GM18508 (cell line): ENCODE measurements at regions not wholly inside any gene's neighbourhood (a gene's known extent, or its start where the extent isn't known, plus 50 kb on each side); places are given as distances from the start of the nearest gene placed in this dataset.

Experiments
- ATAC-seq: cut with Tn5 transposase; IDR thresholded peaks from one replicate; pipeline ENCODE4 v1.9.1; 2021; ENCODE audit warnings: moderate number of reproducible peaks; ENCODE audit not compliant: insufficient read depth, unreplicated experiment

DNA sequence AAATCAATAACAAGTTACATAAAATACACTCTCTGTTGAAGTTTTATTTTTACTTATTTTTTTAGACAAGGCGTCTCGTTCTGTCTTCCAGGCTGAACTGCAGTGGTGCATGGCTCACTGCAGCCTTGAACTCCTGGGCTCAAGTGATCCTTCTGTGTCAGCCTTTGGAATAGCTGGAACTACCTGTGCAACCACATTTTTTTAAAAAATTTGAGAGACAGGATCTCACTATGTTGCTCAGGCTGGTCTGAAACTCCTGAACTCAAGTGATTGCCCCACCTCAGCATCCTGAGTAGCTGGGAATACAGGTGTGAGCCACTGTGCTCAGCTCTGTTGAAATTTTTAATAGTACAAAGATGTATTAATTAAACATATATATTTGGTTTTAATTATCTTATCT, 614.3 kb upstream of the ARRDC4 start:
- no peak for ATAC-seq

DNA sequence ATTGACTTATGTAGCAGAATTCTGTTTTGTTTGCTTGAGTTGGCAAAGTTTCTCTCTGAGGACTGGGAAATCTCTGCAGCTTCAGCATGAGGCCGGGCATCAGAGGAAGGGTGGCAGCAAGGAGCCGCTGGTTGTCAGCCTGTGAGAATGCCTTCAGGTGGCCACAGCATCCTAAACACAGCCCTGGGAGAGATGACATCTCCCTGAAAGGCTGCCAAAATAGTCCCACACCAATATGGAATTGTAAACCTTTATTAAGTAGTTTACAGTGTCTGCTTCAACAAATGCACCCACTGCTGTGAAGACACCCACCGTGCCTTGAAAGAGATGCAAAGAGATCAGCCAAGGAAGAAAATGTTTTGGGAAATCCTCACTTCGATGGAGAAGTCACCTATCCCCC, 609.7 kb upstream of the ARRDC4 start:
- ATAC-seq = no peak

DNA sequence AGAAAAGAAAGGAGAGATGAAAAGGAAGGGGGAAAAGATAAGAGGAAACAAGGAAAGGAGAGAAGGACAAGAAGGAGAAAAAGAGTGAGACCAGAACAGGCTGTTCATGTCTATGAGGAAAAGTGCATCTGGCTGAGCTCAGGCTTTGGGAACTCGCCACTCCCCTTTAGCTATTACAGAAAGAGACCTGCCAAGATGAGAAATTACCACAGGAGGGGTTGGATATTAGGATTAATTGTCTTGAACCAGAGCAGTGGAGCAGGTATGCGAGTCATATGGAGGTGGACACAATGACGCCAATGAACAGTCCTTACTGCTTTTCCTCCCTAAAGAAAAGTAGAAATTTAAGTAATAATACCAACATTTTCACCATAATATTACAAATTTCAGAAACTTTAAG, 577.0 kb upstream of the ARRDC4 start:
- no peak for ATAC-seq

DNA sequence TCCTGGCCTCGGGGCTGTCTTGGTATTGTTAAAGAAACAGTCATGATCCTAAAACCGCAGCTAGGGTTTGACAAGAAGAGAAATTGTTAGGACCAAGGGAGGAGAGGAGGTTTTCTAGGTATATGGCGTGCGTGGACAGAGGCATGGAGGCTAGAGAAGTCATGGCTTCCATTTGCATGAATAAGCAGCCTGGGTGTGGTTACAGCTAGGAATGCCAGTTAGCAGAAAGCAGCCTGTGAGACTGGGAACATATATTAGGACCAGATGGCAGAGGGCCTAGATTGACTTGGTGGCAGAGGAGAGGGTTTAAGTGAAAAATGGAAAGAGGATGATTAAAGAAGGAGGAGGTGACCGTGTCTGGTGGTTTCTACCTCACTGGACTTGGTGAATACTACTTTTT, 573.6 kb upstream of the ARRDC4 start:
- ATAC-seq = no peak

DNA sequence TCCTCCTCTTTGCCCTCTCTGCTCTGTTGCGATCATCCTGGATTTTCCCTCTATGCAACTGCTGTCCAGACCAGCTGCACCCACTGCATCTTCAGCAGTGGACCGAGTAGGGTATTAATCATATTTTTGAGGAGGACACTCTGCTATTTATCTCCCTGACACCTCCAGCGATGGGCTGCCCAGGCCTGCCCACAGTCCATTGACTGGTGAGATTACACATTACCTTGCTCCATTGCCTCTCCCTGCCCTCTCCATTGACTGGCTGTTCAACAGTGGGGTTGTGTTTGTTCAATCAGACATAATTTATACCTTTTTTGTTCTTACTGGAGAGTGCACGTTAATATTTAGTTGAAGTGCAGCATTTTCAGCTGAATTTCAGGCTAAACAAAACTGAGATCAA, 559.3 kb upstream of the ARRDC4 start:
- no peak for ATAC-seq

DNA sequence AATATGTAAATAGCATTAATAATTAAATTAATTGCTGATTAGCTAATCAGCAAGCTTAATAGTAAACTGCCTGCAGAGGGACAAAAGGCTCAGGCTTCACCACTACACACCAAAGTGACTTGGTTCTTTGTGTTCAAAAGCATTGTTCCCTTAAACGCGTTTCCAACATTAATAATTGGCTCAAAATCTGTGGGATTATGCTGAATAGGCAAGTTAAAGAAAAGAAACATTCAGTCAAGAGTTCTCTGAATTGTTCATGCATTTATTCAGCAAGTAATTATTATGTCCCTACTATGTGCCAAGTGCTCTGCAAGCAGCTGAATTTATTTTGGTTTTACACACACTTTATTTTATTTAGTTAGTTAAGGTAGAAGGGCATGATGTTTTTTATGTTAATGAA, 558.5 kb upstream of the ARRDC4 start:
- ATAC-seq = no peak

DNA sequence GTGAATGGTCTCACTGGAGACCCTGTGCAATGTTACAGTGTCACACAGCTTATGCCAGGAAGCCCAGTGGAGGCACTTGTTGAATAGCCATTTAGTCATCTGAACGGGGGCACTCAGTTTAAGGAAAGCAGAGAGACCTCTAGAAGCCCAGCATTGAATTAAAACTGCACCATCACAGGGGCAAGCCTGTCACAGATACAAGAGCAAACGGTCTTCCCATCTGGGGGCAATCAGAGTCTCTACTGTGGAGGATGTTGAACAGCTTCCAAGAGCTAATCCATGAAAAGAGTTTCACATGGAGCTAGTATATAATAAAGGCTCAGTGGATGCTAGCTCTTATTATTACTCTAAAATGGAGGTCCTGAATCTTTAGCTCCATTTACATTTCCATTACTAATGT, 553.7 kb upstream of the ARRDC4 start:
- ATAC-seq = no peak

DNA sequence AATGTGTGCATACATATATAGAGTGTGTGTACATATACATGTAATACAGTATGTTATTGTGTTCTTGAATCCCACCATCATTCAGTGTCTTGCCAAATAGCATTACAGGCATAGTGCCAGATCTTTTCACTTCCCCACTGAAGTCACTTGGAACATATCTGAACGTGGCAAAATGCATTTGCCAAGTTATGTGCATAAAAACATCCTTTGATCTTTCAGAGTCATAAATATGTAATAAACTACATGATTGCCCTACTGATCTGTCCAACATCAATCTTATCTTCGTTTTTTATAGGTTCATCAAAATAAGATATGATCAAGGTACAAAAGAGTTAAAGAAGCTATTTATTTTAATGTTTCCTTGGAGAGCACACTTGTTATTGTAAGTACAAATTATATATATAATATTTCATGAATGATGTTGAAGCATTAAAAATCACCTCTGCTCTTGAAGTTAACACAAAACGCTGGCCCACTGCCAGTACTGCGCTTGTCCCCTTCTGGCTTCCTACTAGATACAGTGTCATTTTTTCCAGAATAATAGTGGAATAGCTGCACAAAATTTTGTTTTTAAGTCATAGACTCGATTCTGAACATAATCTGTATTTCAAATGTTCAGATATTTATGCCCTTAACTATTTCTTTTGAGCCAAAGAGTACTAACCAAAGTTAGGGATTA, 549.5 kb upstream of the ARRDC4 start:
- no peak for ATAC-seq

DNA sequence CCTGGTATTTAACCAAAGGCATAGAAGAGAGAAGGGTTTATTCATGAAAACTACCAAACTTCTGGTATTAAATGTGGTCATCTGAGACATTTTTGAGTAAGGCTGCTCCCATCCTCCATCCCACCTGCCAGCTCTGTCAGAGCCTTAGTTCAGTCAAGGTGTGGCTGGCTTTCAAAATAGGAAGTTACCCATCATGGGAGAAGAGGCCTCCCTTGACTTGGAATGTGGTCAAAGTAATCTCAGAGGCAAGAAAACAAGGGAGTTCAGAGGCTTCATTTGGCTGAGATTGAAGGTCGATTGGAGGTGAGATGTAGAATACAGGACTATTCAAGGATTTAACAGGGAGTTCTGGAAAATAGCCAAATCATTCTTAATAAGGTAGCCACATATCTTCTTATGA, 540.4 kb upstream of the ARRDC4 start:
- no peak for ATAC-seq

DNA sequence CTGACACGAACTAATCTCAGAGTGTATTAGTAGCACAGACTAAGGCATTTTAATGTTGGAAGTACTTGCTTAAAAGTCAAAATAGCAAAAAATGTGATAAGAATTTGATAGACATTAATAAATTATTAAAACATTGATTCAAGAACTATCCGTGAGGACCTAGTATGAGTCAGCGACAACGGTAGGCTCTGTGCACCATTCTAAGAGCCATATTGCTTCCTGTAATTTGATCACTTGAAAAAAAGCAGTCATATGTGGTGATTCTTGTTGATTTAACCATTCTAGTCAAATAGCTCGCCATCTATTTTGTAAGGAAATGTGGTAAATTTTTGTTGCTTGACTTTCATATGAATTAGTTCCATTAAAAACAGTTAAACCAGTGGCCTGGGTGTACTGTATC, 534.9 kb upstream of the ARRDC4 start:
- no peak for ATAC-seq

DNA sequence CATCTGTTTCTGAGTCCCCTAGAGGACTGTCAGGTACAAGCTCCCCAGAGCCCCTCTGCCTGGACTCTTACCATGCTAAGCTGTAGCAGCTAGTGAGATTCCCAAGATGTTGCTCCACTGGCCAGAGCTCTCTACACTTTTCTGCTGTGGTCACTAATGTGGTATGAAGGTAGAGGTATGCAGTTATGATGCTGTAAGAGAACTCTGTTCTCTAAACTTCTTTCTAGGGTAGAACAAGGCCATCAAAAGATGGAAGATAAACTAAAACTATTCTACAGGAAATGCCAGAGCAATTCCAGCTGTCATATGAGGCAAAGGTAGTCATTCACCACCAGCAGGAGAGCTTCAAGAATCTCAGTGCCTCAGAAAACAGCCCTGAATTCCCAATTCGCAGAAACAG, 517.4 kb upstream of the ARRDC4 start:
- no peak for ATAC-seq

DNA sequence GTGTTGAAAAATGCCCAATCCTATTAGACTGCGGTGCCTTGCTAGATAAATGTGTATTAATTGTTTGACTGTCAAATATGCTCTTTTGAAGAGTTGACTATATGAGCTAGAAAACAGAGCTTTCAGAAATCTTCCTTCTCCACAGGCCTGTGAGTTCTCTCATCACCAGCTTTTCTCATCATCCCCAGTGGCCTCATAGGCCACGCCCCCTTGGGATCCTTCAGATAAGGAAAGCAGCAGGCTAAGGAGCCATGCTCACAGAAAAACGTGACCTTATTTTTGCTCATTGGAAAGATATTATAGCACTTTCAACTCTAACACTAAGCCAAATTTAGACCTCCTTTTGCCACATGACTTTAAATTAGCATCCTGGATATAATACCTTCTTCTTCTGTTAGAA, 514.4 kb upstream of the ARRDC4 start:
- ATAC-seq = no peak

DNA sequence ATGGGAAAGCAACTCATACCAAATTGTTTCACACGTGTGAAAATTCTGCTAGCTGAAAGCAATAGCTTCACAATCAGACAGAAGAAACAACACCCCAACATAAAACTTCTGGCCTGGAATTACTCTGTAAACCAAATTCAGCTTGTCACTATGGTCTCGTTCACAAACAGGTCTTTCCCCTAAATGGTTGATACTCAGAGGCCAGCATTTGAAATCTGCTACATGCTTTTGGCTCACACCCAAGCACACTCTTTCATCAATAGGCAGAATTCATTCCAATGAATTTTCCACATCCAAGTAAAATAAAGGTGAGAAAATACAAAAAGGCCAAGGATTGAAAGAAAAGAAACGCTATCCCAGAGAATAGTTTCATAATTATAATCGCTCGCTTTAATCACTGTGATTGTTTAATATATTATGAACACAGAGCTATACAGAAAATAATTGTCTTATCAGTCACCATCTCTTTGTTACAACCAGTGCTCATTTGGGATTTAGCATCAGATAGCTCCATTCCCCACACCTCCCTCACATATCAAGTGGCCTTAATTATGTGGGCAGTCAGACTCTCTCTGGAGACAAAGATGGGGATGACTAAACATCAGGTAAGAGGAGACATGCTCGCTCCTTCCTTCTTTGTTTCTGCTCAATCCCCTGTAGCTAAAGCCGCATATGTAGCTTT, 503.8 kb upstream of the ARRDC4 start:
- no peak for ATAC-seq

DNA sequence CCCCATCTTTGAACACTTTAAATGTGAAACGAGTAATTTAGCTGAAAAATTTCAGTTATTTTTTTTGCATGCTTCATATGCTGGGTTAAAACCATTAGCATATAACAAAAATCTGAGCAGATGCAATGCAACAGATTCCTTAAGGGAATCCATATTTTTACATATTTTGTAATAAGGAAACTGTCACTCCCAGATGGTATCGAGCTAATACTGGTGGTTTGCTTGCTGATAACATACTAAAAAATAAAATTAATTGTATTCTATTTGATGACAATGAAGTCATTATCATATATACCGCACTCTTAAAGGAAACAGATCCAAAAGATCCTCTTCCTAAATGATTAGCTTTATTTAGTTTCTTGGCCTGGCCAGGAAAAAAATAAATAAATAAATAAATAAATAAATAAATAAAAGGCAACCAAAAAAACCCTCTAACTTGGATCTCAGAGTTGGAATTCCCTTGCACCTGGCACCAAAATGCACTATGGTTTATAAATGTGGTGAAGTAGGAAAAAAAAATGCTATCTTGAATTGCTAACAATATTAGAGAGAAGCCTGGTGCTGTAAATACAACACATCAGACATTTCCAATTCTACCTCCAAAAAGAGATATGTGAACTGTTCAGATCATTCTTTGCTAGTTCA, 503.2 kb upstream of the ARRDC4 start:
- ATAC-seq = no peak

DNA sequence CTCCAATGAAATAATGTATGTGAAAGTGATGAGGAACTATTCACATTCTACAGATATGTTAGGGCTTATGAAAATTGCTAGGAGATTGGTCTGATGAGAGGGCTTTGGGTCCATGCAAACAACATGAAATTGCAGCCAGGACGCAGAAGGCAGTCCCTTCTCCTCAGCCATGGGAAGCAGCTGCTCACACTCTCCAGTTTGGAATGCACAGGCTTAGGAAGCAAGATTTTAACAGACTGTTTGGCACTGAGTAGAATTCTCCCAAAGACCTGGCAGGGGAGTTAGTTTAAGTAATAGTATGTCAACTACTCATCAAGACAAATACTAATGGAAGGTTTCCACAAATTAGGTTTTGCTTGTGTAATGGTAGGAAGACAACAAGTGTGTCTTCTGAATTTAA, 500.7 kb upstream of the ARRDC4 start:
- ATAC-seq = no peak

DNA sequence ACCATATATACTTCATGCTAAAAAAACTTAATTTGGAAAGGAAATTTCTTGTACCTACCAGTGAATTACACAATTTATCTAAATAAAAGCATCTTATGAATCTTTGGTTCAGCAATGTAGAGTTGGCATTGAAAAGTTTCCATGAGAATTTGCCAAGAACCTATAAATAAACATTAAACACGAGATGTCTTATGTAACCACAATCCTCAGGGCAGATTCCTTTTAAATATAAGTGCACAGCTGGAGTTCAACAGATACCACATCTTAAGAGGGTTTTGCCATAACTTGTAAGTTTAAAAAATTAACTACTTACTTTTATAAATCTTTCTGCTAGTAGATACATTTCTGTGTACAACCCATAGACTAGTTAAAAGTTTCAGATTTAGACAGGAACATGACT, 499.3 kb upstream of the ARRDC4 start:
- no peak for ATAC-seq

DNA sequence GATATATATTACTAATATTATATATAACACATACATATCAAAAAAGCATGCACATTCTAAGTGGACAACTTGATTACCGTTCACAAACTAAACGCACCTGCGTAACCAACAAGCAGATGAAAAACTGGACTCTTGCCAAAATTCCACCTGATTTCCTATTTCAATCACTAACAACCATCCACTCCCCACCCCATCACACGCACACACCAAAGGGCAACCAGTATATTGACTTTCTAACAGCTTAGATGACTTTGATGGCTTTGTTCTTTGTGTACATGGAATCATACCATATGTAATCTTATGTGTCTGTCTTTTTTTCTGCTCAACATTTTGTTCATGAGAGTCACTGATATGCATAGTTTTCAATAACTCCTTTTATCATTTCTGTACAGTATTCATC, 496.8 kb upstream of the ARRDC4 start:
- no peak for ATAC-seq

DNA sequence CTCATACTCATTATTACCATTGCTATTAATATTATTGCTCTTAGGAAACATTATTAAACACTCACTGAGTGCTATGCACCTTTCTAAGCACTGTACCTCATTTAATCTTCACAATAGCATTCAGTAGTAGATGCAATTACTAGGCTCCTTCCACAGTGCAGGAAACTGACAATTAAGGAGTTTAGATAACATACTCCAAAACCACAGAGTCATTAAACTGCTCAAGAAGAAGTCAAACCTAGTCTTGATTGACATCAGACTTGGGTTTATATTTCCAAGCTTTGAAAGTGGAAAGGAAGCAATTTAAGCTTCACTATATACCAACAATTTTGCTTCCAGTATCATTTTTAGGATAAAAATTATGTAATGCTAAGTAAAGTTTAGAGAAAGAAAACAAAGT, 490.1 kb upstream of the ARRDC4 start:
- ATAC-seq = no peak

DNA sequence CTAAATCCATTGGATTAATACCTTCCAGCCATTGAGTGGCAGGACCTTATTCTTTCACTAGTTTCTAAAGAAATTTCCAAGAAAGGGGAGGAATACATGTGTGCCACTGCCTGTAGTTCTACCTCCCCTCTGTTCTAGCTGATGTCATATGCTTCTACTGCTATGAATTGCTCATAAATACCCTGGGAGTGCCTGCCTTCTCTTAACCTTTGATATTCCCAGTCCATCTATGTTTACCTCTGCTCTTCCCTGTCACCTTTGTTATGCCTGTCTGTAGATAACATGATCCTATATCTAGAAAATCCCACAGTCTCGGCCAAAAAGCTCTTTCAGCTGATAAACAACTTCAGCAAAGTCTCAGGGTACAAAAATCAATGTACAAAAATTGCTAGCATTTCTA, 486.9 kb upstream of the ARRDC4 start:
- no peak for ATAC-seq

DNA sequence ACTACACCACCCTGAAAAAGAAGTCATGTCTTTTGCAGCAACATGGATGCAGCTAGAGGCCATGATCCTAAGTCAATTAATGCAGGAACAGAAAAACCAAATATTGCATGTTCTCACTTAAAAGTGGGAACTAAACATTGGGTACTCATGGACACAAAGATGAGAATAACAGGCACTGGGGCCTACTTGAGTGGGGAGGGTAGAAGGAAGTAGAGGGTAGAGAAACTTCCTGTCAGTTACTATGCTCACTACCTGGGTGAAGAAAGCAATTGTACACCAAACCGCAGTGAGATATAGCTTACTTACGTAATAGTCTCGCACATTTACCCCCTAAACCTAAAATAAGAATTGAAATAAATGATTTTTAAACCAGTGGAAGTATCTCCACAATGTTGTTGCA, 480.5 kb upstream of the ARRDC4 start:
- no peak for ATAC-seq

DNA sequence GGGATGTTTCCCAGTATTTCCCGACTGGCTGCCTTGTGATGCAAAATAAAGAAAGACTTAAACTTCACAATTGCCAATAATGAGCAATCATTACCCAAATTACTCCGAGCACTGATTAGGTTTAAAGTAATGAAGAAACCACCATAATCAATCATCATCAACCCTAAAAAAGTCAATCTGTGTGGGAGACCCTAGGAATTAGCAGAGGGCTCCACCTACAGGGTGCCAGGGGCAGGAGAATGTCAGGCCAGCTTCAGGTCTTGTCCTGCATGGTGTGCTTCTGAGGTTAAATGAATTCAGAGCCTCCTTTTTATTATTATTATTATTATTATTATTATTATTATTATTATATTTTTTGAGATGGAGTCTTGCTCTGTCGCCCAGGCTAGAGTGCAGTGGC, 478.0 kb upstream of the ARRDC4 start:
- no peak for ATAC-seq

DNA sequence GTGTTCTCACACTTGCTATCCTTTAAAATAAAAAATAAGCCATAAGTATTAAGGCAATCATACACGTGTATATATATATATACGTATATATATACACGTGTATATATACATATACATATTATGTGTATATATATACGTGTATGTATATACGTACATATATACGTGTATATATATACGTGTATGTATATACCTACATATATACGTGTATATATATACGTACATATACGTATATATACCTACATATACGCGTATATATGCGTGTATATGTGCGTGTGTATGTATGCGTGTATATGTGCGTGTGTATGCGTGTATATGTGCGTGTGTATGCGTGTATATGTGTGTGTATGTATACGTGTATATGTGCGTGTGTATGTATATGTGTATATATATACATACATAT, 477.3 kb upstream of the ARRDC4 start:
- ATAC-seq = no peak
